CD14-positive monocyte (primary cell): ENCODE measurements at regions not wholly inside any gene's neighbourhood (a gene's known extent, or its start where the extent isn't known, plus 50 kb on each side); places are given as distances from the start of the nearest gene placed in this dataset.

Experiments used
- DNase-seq, 3 donors: peaks; one replicate each; pipeline ENCODE4 v3.0.0-alpha.2; 2011 to 2022
- H2AFZ ChIP-seq: 2 replicates; pipeline ENCODE4 v1.6.0; 2012; ENCODE audit warnings: mild to moderate bottlenecking, low read depth, low read length, inconsistent platforms; ENCODE audit not compliant: insufficient read depth, poor library complexity, severe bottlenecking
- H3K27ac ChIP-seq, 2 donors: 1 replicate in 1 of 2; 2 replicates in 1 of 2; pipeline ENCODE4 v1.5.1; 2012 to 2013; ENCODE audit warnings: low read length in 2 of 2, control low read depth in 1 of 2, inconsistent platforms in 1 of 2, low read depth in 1 of 2, mild to moderate bottlenecking in 1 of 2
- H3K27me3 ChIP-seq, 2 donors: one replicate each; pipeline versions ENCODE4 v1.6.0 to v1.6.1; 2011 to 2013; ENCODE audit warnings: low read length in 2 of 2; ENCODE audit not compliant: control insufficient read depth in 2 of 2, insufficient read depth in 2 of 2
- H3K36me3 ChIP-seq, 2 donors: replicated peaks in 1 of 2; 1 replicate in 1 of 2; 2 replicates in 1 of 2; pipeline versions ENCODE4 v1.5.1 to v1.6.1; 2012 to 2013; ENCODE audit warnings: low read length in 2 of 2, control low read depth in 1 of 2, inconsistent platforms in 1 of 2, mild to moderate bottlenecking in 1 of 2; ENCODE audit not compliant: insufficient read depth in 2 of 2, control insufficient read depth in 1 of 2
- H3K4me1 ChIP-seq, 2 donors: 1 replicate in 1 of 2; 2 replicates in 1 of 2; pipeline versions ENCODE4 v1.5.1 to v1.6.1; 2012 to 2013; ENCODE audit warnings: low read length in 2 of 2, control low read depth in 1 of 2, inconsistent platforms in 1 of 2, mild to moderate bottlenecking in 1 of 2, moderate library complexity in 1 of 2; ENCODE audit not compliant: insufficient read depth in 2 of 2, control insufficient read depth in 1 of 2
- H3K4me2 ChIP-seq: replicated peaks from 2 replicates; pipeline ENCODE3; 2012; ENCODE audit warnings: low read length, moderate library complexity, mild to moderate bottlenecking; ENCODE audit not compliant: poor library complexity, severe bottlenecking; ENCODE audit errors: extremely low read depth
- H3K4me3 ChIP-seq, 3 experiments: fragments of 200-600 bp in 1 of 3; sonication (generic) in 1 of 3; replicated peaks in 1 of 3; 1 replicate in 2 of 3; 2 replicates in 1 of 3; pipeline ENCODE4 v1.5.1; 2011 to 2013; ENCODE audit warnings: low read length in 3 of 3, mild to moderate bottlenecking in 3 of 3, control low read depth in 2 of 3, low read depth in 2 of 3, inconsistent platforms in 1 of 3, moderate library complexity in 1 of 3
- H3K79me2 ChIP-seq: 2 replicates; pipeline ENCODE4 v1.6.0; 2012; ENCODE audit warnings: mild to moderate bottlenecking, control low read depth, inconsistent platforms, low read length, moderate library complexity; ENCODE audit not compliant: insufficient read depth
- H3K9ac ChIP-seq: 2 replicates; pipeline ENCODE4 v1.6.0; 2017; ENCODE audit warnings: low read length, mild to moderate bottlenecking; ENCODE audit not compliant: insufficient read depth, poor library complexity, severe bottlenecking
- H3K9me3 ChIP-seq, 2 donors: replicated peaks in 1 of 2; 1 replicate in 1 of 2; 2 replicates in 1 of 2; pipeline versions ENCODE4 v1.5.1 to v1.6.1; 2012 to 2013; ENCODE audit warnings: low read length in 2 of 2, control low read depth in 1 of 2; ENCODE audit not compliant: control insufficient read depth in 1 of 2, insufficient read depth in 1 of 2
- H4K20me1 ChIP-seq: 2 replicates; pipeline ENCODE4 v1.6.0; 2012; ENCODE audit warnings: mild to moderate bottlenecking, low read length, control low read depth, moderate library complexity; ENCODE audit not compliant: insufficient read depth
- H3K27ac Mint-ChIP-seq, 7 donors: one replicate each; pipeline ENCODE4 v1.8.0; 2020; ENCODE audit warnings: mild to moderate bottlenecking in 7 of 7, mixed read lengths in 7 of 7, moderate library complexity in 6 of 7, inconsistent platforms in 2 of 7
- H3K27me3 Mint-ChIP-seq, 3 donors: one replicate each; pipeline ENCODE4 v1.8.0; 2021 to 2022; ENCODE audit warnings: low read depth in 3 of 3, mild to moderate bottlenecking in 3 of 3, mixed read lengths in 3 of 3, moderate library complexity in 3 of 3, inconsistent platforms in 1 of 3
- H3K36me3 Mint-ChIP-seq, 2 donors: one replicate each; pipeline ENCODE4 v1.8.0; 2020; ENCODE audit warnings: mixed read lengths in 2 of 2, inconsistent platforms in 1 of 2, mild to moderate bottlenecking in 1 of 2
- H3K4me1 Mint-ChIP-seq: one replicate; pipeline ENCODE4 v1.8.0; 2020; ENCODE audit warnings: mild to moderate bottlenecking, mixed read lengths
- H3K4me3 Mint-ChIP-seq, 2 donors: one replicate each; pipeline ENCODE4 v1.8.0; 2020; ENCODE audit warnings: mild to moderate bottlenecking in 2 of 2, mixed read lengths in 2 of 2, moderate library complexity in 1 of 2
- H3K9me3 Mint-ChIP-seq, 7 donors: one replicate each; pipeline ENCODE4 v1.8.0; 2020 to 2022; ENCODE audit warnings: mixed read lengths in 7 of 7, mild to moderate bottlenecking in 6 of 7, moderate library complexity in 6 of 7, inconsistent platforms in 2 of 7
- WGBS: methylation state at CpG from one replicate; pipeline ENCODE4 v1.1.5; 2013; ENCODE audit warnings: missing lambda C conversion rate; ENCODE audit not compliant: insufficient coverage; 5-methylcytosine and 5-hydroxymethylcytosine counted together
- intact Hi-C, 2 donors: fragments of 100-400 bp; cut with micrococcal nuclease; formaldehyde crosslinking; loops; one replicate each; pipeline versions ENCODE4 v1.15.0 to v1.15.1; 2023
- TF ChIP-seq, protein P1 (sequence below): fragments of 200-600 bp; IDR thresholded peaks from one replicate; pipeline ENCODE4 v1.8.0; 2022; ENCODE audit warnings: antibody characterized with exemption, mild to moderate bottlenecking

DNA sequence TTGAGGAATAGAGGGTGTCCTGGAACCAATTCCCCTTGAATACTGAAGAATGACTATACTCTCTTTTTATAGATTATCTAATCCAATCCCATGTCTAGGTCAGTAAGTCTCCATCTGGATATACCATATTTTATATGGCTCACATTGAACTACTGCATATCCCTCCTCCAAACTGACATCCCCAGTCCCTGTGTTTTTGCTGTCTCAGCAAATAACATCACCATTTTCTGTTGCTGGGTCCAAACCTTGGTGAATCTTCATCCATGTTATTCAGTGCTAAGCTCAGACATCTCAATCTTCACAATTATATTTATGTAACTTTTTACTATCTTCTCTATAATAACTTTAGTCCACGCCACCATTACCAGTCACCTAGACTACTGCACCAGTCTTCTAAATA lies 269.6 kb upstream of the CNTNAP4 start:
- H3K4me3 ChIP-seq = no peak overlapping the region
- H2AFZ ChIP-seq = no peak overlapping the region
- DNase-seq = no peak
- H4K20me1 ChIP-seq = no peaks in the 10 kb centered on the region
- no peak overlapping the region for H3K27ac Mint-ChIP-seq
- intact Hi-C loops = no loop called here
- H3K27ac ChIP-seq = no peak overlapping the region
- WGBS = 90% methylated on average over 1 of the region's 1 CpG
- H3K36me3 Mint-ChIP-seq = no peaks in the 10 kb centered on the region
- no peak overlapping the region for H3K9ac ChIP-seq
- no peaks in the 10 kb centered on the region for H3K27me3 Mint-ChIP-seq
- no peak overlapping the region for H3K4me3 Mint-ChIP-seq
- TF ChIP-seq, protein P1, sequence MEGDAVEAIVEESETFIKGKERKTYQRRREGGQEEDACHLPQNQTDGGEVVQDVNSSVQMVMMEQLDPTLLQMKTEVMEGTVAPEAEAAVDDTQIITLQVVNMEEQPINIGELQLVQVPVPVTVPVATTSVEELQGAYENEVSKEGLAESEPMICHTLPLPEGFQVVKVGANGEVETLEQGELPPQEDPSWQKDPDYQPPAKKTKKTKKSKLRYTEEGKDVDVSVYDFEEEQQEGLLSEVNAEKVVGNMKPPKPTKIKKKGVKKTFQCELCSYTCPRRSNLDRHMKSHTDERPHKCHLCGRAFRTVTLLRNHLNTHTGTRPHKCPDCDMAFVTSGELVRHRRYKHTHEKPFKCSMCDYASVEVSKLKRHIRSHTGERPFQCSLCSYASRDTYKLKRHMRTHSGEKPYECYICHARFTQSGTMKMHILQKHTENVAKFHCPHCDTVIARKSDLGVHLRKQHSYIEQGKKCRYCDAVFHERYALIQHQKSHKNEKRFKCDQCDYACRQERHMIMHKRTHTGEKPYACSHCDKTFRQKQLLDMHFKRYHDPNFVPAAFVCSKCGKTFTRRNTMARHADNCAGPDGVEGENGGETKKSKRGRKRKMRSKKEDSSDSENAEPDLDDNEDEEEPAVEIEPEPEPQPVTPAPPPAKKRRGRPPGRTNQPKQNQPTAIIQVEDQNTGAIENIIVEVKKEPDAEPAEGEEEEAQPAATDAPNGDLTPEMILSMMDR = no peak
- H3K79me2 ChIP-seq = no peaks in the 10 kb centered on the region
- H3K4me2 ChIP-seq = no peak overlapping the region
- no peaks in the 10 kb centered on the region for H3K9me3 ChIP-seq
- H3K4me1 ChIP-seq = no peaks in the 10 kb centered on the region
- H3K9me3 Mint-ChIP-seq = peaks cover 0 to 1% (median 0%) of the 10 kb centered on the region in 7 donors
- no peaks in the 10 kb centered on the region for H3K27me3 ChIP-seq
- no peaks in the 10 kb centered on the region for H3K36me3 ChIP-seq
- H3K4me1 Mint-ChIP-seq = no peaks in the 10 kb centered on the region

DNA sequence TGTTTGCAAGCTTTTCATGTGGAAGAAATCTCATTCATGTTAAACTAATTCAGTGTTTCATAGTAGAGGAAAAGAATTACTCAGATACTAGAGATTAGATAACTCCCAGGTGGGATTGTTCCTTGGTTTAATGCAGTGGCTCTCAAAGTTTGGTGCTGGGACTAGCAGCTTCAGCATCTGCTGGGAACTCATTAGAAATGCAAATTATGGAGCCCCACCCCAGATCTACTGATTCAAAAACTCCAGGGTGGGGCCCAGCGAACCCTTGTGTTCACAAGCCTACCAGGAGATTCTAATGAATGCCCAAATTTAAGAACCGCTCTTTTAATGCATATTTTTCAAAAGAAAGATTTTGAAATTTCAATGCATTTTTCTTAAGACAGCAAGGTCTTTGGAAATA lies 253.4 kb upstream of the CNTNAP4 start:
- TF ChIP-seq, protein P1 = no peak
- Mint-ChIP-seq H3K9me3 (peaks cover 0 to 8% (median 2%) of the 10 kb centered on the region in 7 donors), H3K4me3 (no peak overlapping the region), H3K27ac (no peak overlapping the region), H3K4me1 (no peaks in the 10 kb centered on the region), H3K27me3 (no peaks in the 10 kb centered on the region), H3K36me3 (no peaks in the 10 kb centered on the region)
- Histone ChIP-seq H4K20me1 (no peaks in the 10 kb centered on the region), H2AFZ (no peak overlapping the region), H3K9me3 (peaks cover 0 to 4% of the 10 kb centered on the region in 2 donors), H3K9ac (no peak overlapping the region), H3K4me2 (no peak overlapping the region), H3K27me3 (no peaks in the 10 kb centered on the region), H3K79me2 (no peaks in the 10 kb centered on the region), H3K27ac (no peak overlapping the region), H3K4me3 (no peak overlapping the region), H3K36me3 (no peaks in the 10 kb centered on the region), H3K4me1 (no peaks in the 10 kb centered on the region)
- intact Hi-C loops = no loop called here
- DNase-seq = no peak
- WGBS = 60% methylated on average over 1 of the region's 2 CpGs
